GM18951 (cell line): ENCODE measurements at regions not wholly inside any gene's neighbourhood (a gene's known extent, or its start where the extent isn't known, plus 50 kb on each side); places are given as distances from the start of the nearest gene placed in this dataset.
"Not testable (repeated sequence)": the region's sequence is repeated elsewhere in the genome, so short reads cannot be mapped to it uniquely, and the experiment has no call there.

Source experiments
- POLR2A ChIP-seq: IDR thresholded peaks from 4 replicates; pipeline ENCODE4 v1.6.1; 2011; ENCODE audit warnings: mild to moderate bottlenecking; ENCODE audit not compliant: insufficient read length, insufficient read depth; ENCODE audit errors: extremely low read depth
- in situ Hi-C: fragments of 300-500 bp; cut with MboI; formaldehyde crosslinking; loops from one replicate; pipeline ENCODE4 v1.12.0; 2022; ENCODE audit warnings: low sequenced_read_pairs, mixed read lengths, inconsistent platforms; ENCODE audit not compliant: unreplicated experiment

DNA sequence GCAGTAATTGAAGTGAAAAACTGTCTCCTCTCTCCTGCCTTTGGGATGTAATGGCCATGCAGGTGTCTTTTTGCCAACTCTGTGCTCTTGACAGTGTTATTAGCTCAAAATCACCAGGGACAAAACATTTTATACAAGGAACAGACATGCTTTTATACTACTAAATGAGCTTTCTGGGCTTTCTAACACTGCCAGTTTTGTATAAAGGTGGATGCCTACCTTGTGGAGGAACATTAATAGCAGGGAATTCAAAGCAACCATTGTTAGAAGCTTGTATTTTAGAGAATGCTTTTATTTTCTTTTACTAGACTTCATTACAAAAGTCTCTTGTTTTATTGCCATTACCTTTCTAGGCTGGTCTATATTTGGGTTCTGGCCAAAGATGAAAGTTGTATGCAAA lies 54.7 kb upstream of the ARSJ start:
- no peak for TF ChIP-seq POLR2A
- in situ Hi-C loops, result no loop called here

- in situ Hi-C loops, result no loop called here
- TF ChIP-seq POLR2A, result no peak
Observed at GRCh38 chr4:114036426-114036825, 57.0 kb upstream of the ARSJ start.

DNA sequence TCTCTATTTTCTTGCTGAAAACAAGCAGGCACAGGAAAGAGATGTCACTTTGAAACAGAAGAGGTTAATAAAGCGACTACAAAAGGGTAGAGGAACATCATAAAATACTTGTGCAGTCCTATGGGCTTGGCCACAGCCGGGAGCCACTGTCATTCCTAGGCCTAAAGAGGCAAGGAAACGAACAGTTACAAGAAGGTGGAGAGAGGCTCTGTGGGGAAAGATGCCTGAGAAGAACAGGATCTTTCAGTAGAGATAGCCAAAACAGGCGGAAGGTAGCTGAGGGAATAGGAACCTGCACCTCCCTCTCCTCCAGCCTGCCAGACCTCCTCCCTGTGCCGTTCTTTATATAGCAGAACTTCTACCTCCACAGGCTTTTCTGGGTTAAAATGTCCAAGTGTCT lies 57.4 kb upstream of the ARSJ start:
- in situ Hi-C loops, result no loop called here

DNA sequence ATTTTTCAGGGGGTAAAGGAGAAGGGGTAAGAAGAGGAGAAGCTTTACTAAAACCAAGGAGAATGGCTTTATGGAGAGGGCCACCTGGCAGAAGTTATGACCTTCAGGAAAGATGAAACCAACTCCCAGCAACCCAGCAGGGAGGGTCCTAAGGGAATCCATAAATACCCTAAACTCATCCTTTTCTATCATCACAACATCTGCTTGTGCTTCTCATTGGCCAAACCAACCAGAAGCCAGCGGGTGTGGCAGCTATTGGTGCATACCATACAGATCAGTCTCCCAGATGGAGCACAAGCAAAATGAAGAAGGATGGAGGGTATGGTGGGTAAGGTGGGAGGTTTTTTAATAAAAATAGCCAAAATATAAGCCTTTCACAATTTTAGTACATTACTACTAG lies 58.5 kb upstream of the ARSJ start:
- no peak for TF ChIP-seq POLR2A

More for the DNA sequence above, 57.4 kb upstream of the ARSJ start:
- TF ChIP-seq POLR2A, result no peak

DNA sequence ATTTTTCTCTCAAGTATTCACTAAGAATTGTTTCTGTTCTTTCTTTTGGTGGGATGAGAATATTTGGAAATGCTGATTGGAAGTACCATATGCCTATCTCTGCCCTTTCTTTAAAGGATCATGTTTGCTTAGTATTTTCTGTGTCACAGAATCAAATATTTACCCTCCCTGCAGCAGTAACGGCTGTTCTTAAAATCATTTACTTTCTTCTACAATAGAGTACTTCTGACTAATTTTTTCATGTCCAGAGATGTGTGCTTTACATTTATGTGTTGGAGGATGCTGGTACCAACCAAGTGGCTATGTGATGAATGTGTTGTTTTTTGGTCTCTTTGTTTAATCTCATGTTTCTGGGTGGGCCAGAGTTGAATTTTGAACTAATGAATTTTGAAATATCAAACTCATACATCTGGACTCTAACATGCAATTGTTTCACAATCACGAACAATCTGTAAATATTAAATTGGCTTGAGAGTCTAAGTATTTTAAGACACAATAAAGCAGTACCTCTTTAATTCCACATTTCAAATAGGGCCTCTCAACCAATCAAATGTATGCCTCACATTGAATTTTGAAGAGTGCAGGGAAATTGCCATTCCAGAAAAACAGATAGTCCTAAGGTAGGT lies 59.4 kb upstream of the ARSJ start:
- in situ Hi-C loops, result no loop called here
- TF ChIP-seq POLR2A, result no peak

More for the DNA sequence above, 58.5 kb upstream of the ARSJ start:
- in situ Hi-C loops, result no loop called here

DNA sequence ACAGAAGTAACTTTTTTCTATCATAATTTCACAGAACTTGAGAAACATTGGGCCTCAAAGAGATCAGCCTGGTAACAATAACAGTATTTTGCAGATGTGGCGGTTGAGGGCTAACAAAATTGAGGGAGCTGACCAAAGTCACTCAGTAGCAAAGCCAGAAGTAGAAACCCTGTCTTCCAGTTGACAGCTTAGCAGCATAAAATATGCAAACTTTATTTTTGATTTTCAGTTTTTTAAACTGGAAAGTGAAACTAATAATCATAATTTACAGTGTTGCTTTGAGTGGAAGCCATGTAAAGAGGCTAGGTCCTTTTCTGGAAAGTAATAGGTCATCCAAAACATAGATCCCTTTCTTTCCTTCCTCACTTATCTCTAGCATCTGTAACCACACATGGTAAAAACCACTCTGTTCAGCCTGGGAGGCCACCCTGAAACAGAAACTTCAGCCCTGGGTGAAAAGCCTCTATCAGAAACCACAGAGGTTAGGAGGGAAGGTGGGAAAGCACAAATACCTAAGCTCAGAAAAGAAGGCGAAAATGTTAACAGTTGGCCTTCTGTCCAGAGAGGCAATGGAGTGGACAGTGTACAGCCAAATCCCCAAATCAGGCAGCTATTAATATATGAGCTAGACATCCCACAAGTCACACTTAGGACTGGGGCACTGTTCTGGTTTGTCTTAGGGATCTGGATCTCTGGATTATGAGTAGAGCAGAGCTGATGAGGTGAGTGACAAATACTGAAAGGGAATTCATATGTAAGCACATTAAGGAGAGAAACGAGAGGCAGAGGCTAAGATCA lies 61.1 kb upstream of the ARSJ start:
- in situ Hi-C loops, result no loop called here
- TF ChIP-seq POLR2A, result no peak

GRCh38 chr4:114041117-114041475 lies 61.6 kb upstream of the ARSJ start:
- no peak for TF ChIP-seq POLR2A
- in situ Hi-C loops, result no loop called here

DNA sequence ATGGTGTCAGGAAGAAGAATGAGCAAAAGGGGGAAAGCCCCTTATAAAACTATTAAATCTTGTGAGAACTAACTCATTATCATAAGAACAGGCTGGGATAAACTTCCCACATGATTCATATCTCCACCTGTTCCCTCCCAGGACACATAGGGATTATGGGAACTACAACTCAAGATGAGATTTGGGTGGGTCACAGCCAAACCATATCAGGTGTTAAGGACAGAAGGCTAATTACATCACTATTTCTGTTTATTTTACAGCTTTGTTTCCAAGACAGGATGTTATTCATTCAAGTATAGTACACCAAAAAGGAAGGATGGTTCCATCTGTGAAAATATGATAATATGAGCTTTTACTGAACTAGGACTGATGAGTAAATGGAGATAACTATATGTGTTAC lies 63.7 kb upstream of the ARSJ start:
- in situ Hi-C loops, result no loop called here
- no peak for TF ChIP-seq POLR2A

GRCh38 chr4:114044351-114044750 lies 64.9 kb upstream of the ARSJ start:
- in situ Hi-C loops, result not testable (repeated sequence)

- in situ Hi-C loops, result no loop called here
Observed at GRCh38 chr4:114046331-114046730, 66.9 kb upstream of the ARSJ start.

DNA sequence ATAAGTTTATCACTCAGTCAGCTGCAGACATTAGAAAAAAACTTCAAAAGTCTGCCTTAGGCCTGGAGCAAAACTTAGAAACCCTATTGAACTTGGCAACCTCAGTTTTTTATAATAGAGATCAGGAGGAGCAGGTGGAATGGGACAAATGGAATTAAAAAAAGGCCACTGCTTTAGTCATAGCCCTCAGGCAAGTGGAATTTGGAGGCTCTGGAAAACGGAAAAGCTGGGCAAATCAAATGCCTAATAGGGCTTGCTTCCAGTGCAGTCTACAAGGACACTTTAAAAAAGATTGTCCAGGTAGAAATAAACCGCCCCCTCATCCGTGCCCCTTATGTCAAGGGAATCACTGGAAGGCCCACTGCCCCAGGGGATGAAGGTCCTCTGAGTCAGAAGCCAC lies 68.7 kb upstream of the ARSJ start:
- in situ Hi-C loops, result not testable (repeated sequence)

More at GRCh38 chr4:114046331-114046730, 66.9 kb upstream of the ARSJ start:
- no peak for TF ChIP-seq POLR2A

DNA sequence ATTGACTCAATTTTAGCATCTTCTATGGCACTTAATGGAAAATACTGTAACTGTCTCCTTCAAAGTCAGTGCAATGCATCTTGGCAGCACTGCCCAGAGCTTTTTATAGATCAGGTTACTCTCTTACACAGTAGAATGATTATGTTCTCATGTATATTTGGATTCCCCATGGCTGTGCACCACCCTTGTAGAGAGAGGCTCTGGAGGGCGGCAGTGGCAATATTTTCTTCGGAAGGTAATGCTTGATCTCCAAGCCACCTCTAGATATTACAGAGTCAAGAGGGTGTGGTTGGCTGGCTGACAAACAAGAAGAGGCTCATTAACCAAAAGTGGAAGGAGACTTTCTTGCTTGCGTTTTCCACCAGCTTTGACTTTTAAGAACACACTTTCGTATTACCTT lies 72.8 kb upstream of the ARSJ start:
- in situ Hi-C loops, result no loop called here
- no peak for TF ChIP-seq POLR2A

DNA sequence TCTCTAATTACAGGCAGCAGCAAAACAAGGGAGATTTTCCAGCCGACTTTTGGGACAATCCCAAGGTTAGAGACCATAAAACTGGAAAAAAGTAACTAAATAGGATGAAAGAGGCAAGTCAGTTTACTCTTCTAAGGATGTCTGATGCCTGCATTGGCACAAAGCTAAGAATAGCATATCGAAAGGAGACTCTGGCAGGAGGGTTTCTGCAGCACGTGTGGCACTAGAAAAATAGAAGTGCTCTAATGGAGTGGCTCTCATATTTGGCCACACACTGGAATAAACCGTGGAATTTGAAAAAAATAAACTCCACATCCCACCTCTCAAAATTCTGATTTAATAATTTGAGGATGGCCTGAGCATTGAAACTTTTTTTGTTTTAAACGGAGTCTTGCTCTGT lies 77.2 kb upstream of the ARSJ start:
- TF ChIP-seq POLR2A, result no peak

DNA sequence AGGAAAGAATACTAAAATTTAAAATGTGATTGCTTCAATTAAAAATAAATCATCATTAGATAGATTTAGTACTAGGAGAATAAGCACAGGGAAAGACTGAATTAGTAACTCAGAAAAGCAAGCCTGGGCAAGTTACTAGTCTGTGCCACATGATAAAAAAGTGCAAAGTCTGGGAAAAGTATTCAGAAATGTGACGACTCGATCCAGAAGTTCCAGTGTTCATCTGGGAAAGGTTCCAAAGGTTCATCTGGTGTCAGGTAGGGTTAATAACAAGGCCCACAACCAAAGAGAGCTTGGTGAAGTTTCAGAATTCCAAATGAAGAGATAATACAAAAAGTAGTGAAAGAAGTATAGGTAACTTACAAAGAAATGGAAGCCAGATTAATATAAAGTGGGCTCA lies 78.3 kb upstream of the ARSJ start:
- in situ Hi-C loops, result no loop called here
- TF ChIP-seq POLR2A, result no peak

More for the DNA sequence above, 77.2 kb upstream of the ARSJ start:
- in situ Hi-C loops, result no loop called here
